ENCODE measurements at regions not wholly inside any gene's neighbourhood (a gene's known extent, or its start where the extent isn't known, plus 50 kb on each side); places are given as distances from the start of the nearest gene placed in this dataset.
"Not testable (repeated sequence)": the region's sequence is repeated elsewhere in the genome, so short reads cannot be mapped to it uniquely, and the experiment has no call there.

DNA sequence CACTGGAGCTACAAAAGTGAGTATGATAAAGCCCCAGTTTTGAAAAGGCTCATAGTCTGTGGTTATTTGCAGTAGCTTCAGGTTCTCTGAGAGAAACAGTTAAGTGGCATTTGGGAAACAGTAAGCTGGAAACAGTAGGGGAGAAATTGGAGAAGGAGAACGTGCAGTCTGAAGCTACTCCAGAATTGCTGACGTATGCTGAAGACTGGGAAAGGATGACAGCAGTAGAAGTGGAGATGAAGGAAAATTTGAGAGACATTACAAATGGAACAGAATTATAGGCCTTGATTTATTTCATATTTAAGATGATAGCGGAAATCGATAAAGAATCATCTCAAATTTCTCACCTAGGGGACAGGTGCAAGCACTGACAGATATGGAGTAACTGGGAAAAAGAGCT lies 248.8 kb downstream of the CAAP1 start:
- TF ChIP-seq ZNF8 (CRISPR knock-in tag; IDR thresholded peaks at IDR 0.05): no peak
- TF ChIP-seq ZFP3 (CRISPR knock-in tag; IDR thresholded peaks at IDR 0.05): no peak
- TF ChIP-seq ISL1 (CRISPR knock-in tag; IDR thresholded peaks at IDR 0.05): no peak
- TF ChIP-seq TCF4 (CRISPR knock-in tag; IDR thresholded peaks at IDR 0.05; ENCODE audit: borderline replicate concordance): no peak
- TF ChIP-seq ZC3H10 (CRISPR knock-in tag; IDR thresholded peaks at IDR 0.05): no peak
- no peak for TF ChIP-seq TOX (CRISPR knock-in tag; IDR thresholded peaks at IDR 0.05; ENCODE audit: borderline replicate concordance)
- TF ChIP-seq, protein P1, sequence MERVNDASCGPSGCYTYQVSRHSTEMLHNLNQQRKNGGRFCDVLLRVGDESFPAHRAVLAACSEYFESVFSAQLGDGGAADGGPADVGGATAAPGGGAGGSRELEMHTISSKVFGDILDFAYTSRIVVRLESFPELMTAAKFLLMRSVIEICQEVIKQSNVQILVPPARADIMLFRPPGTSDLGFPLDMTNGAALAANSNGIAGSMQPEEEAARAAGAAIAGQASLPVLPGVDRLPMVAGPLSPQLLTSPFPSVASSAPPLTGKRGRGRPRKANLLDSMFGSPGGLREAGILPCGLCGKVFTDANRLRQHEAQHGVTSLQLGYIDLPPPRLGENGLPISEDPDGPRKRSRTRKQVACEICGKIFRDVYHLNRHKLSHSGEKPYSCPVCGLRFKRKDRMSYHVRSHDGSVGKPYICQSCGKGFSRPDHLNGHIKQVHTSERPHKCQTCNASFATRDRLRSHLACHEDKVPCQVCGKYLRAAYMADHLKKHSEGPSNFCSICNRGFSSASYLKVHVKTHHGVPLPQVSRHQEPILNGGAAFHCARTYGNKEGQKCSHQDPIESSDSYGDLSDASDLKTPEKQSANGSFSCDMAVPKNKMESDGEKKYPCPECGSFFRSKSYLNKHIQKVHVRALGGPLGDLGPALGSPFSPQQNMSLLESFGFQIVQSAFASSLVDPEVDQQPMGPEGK (CRISPR knock-in tag; IDR thresholded peaks at IDR 0.05; ENCODE audit: borderline replicate concordance): no peak
- TF ChIP-seq OSR1 (CRISPR knock-in tag; IDR thresholded peaks at IDR 0.05): no peak
- no peak for TF ChIP-seq ZNF70 (CRISPR knock-in tag; IDR thresholded peaks at IDR 0.05)
- TF ChIP-seq SNAI2 (CRISPR knock-in tag; IDR thresholded peaks at IDR 0.05): no peak
- no peak for TF ChIP-seq ZFP30 (CRISPR knock-in tag; IDR thresholded peaks at IDR 0.05)
- TF ChIP-seq GLIS3 (CRISPR knock-in tag; IDR thresholded peaks at IDR 0.05): no peak
- TF ChIP-seq RARB (CRISPR knock-in tag; IDR thresholded peaks at IDR 0.05): no peak
- no peak for TF ChIP-seq ARNTL (CRISPR knock-in tag; IDR thresholded peaks at IDR 0.05; ENCODE audit: borderline replicate concordance, low read depth)
- TF ChIP-seq, protein P2, sequence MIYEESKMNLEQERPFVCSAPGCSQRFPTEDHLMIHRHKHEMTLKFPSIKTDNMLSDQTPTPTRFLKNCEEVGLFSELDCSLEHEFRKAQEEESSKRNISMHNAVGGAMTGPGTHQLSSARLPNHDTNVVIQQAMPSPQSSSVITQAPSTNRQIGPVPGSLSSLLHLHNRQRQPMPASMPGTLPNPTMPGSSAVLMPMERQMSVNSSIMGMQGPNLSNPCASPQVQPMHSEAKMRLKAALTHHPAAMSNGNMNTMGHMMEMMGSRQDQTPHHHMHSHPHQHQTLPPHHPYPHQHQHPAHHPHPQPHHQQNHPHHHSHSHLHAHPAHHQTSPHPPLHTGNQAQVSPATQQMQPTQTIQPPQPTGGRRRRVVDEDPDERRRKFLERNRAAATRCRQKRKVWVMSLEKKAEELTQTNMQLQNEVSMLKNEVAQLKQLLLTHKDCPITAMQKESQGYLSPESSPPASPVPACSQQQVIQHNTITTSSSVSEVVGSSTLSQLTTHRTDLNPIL (CRISPR knock-in tag; IDR thresholded peaks at IDR 0.05; ENCODE audit: low read depth): no peak
- no peak for ATAC-seq

DNA sequence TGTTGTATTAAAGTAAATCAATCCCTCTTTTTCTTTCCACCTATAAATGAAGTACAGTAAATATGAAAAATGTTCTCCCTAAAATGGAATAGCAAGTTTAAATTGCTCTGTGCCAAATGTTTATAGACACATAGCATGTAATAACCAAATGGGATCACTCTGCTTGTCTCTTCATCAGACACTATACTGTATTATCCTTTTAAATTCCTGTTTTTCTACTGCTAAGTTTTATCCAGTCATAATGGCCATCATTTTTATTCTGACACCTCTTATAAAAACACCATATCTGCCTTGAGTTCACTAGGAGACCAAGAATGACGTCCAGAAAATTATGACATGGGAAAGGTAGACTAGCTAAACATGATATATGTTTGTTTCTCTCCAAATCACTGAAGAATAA lies 252.8 kb downstream of the CAAP1 start:
- ATAC-seq: no peak
- TF ChIP-seq RARB (CRISPR knock-in tag; IDR thresholded peaks at IDR 0.05) (no peak), BACH2 (CRISPR knock-in tag; IDR thresholded peaks at IDR 0.05; ENCODE audit: borderline replicate concordance) (no peak), ZFP30 (CRISPR knock-in tag; IDR thresholded peaks at IDR 0.05) (no peak), CSDC2 (CRISPR knock-in tag; IDR thresholded peaks at IDR 0.05) (no peak), ZC3H10 (CRISPR knock-in tag; IDR thresholded peaks at IDR 0.05) (no peak), ESRRG (CRISPR knock-in tag; IDR thresholded peaks at IDR 0.05) (no peak)

DNA sequence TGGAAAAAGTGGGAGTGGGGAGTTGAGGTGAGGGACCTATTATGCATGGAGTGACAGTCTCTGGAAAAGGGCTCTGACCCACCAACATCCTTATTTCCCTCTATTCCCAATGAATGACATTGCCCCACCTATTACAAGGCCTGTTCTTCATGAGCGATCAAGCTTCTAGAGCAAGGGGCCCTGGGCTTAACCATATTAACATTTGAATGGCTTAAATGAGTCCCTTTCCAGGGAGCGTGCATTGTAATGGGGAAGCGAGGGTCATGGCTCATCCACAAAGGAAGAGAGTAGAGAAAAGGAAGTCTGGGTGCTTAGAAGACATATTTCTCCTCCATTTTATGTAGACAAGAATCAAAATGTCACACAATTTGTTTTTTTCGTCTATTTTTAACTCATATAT lies 255.5 kb downstream of the CAAP1 start:
- ATAC-seq: no peak
- TF ChIP-seq ZNF70 (CRISPR knock-in tag; IDR thresholded peaks at IDR 0.05): no peak

DNA sequence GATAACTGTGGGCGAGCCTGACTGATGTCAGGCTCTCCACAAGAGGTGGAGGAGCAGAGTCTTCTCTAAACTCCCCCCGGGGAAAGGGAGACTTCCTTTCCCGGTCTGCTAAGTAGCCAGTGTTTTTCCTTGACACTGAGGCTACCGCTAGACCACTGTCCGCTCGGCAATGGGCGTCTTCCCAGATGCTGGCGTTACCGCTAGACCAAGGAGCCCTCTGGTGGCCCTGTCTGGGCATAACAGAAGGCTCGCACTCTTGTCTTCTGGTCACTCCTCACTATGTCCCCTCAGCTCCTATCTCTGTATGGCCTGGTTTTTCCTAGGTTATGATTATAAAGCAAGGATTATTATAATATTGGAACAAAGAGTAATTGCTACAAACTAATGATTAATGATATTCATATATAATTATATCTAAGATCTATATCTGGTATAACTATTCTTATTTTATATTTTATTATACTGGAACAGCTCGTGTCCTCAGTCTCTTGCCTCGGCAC lies 278.7 kb downstream of the CAAP1 start:
- not testable (repeated sequence) for ATAC-seq

DNA sequence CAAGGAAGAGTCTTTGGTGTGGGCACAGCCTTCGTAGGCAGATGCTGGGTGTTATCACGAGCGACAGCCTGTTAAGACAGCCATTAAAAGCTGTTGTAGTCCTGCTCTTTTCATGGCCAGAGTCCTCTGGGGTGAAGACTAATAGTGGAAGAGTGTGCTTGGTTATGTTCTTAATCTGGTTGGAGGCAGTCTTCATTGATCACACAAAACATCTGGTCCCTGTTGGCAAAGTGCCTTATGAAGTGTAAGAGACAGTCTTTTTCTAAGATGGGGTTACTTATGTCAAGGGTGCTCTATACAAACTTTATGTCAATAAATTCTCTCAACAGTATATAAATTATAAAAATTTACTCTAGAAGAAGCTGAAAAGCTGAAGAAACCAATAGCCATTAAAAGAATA lies 280.4 kb downstream of the CAAP1 start:
- ATAC-seq: no peak
- TF ChIP-seq ISL1 (CRISPR knock-in tag; IDR thresholded peaks at IDR 0.05) (no peak), GLIS3 (CRISPR knock-in tag; IDR thresholded peaks at IDR 0.05) (no peak), ARNTL (CRISPR knock-in tag; IDR thresholded peaks at IDR 0.05; ENCODE audit: borderline replicate concordance, low read depth) (no peak), TCF4 (CRISPR knock-in tag; IDR thresholded peaks at IDR 0.05; ENCODE audit: borderline replicate concordance) (no peak), ZNF70 (CRISPR knock-in tag; IDR thresholded peaks at IDR 0.05) (no peak)
- TF ChIP-seq, protein P3, sequence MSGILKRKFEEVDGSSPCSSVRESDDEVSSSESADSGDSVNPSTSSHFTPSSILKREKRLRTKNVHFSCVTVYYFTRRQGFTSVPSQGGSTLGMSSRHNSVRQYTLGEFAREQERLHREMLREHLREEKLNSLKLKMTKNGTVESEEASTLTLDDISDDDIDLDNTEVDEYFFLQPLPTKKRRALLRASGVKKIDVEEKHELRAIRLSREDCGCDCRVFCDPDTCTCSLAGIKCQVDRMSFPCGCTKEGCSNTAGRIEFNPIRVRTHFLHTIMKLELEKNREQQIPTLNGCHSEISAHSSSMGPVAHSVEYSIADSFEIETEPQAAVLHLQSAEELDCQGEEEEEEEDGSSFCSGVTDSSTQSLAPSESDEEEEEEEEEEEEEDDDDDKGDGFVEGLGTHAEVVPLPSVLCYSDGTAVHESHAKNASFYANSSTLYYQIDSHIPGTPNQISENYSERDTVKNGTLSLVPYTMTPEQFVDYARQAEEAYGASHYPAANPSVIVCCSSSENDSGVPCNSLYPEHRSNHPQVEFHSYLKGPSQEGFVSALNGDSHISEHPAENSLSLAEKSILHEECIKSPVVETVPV (CRISPR knock-in tag; IDR thresholded peaks at IDR 0.05): no peak
- TF ChIP-seq, protein P4, sequence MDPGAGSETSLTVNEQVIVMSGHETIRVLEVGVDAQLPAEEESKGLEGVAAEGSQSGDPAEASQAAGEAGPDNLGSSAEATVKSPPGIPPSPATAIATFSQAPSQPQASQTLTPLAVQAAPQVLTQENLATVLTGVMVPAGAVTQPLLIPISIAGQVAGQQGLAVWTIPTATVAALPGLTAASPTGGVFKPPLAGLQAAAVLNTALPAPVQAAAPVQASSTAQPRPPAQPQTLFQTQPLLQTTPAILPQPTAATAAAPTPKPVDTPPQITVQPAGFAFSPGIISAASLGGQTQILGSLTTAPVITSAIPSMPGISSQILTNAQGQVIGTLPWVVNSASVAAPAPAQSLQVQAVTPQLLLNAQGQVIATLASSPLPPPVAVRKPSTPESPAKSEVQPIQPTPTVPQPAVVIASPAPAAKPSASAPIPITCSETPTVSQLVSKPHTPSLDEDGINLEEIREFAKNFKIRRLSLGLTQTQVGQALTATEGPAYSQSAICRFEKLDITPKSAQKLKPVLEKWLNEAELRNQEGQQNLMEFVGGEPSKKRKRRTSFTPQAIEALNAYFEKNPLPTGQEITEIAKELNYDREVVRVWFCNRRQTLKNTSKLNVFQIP (CRISPR knock-in tag; IDR thresholded peaks at IDR 0.05; ENCODE audit: borderline replicate concordance, low read depth): no peak

DNA sequence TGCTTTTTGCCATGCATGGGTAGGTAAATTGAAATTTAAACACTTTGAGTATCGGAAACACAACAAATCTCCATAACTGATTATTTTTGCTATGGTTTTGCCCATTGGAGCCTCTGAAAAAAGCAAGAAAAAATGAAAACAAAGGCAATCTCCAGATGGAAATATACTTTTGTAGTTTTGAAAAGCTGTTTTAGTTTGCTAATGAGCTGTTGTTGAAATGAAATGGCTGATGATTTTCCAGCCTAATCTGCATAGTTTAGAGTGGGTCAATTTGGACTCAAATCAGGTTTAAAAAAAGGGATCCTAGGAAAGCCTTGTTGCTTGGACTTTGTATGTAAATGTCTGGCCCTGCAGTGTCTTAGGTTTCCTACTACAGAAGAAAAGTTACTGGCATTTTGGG lies 285.8 kb downstream of the CAAP1 start:
- no peak for ATAC-seq
- no peak for TF ChIP-seq ARNTL (CRISPR knock-in tag; IDR thresholded peaks at IDR 0.05; ENCODE audit: borderline replicate concordance, low read depth)
- TF ChIP-seq SNAI2 (CRISPR knock-in tag; IDR thresholded peaks at IDR 0.05): no peak
- no peak for TF ChIP-seq GLIS3 (CRISPR knock-in tag; IDR thresholded peaks at IDR 0.05)
- TF ChIP-seq TCF4 (CRISPR knock-in tag; IDR thresholded peaks at IDR 0.05; ENCODE audit: borderline replicate concordance): no peak
- TF ChIP-seq, protein P5, sequence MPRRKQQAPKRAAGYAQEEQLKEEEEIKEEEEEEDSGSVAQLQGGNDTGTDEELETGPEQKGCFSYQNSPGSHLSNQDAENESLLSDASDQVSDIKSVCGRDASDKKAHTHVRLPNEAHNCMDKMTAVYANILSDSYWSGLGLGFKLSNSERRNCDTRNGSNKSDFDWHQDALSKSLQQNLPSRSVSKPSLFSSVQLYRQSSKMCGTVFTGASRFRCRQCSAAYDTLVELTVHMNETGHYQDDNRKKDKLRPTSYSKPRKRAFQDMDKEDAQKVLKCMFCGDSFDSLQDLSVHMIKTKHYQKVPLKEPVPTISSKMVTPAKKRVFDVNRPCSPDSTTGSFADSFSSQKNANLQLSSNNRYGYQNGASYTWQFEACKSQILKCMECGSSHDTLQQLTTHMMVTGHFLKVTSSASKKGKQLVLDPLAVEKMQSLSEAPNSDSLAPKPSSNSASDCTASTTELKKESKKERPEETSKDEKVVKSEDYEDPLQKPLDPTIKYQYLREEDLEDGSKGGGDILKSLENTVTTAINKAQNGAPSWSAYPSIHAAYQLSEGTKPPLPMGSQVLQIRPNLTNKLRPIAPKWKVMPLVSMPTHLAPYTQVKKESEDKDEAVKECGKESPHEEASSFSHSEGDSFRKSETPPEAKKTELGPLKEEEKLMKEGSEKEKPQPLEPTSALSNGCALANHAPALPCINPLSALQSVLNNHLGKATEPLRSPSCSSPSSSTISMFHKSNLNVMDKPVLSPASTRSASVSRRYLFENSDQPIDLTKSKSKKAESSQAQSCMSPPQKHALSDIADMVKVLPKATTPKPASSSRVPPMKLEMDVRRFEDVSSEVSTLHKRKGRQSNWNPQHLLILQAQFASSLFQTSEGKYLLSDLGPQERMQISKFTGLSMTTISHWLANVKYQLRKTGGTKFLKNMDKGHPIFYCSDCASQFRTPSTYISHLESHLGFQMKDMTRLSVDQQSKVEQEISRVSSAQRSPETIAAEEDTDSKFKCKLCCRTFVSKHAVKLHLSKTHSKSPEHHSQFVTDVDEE (CRISPR knock-in tag; IDR thresholded peaks at IDR 0.05): no peak
- TF ChIP-seq, protein P1 (CRISPR knock-in tag; IDR thresholded peaks at IDR 0.05; ENCODE audit: borderline replicate concordance): no peak
- TF ChIP-seq ZC3H10 (CRISPR knock-in tag; IDR thresholded peaks at IDR 0.05): no peak
- no peak for TF ChIP-seq ZFP3 (CRISPR knock-in tag; IDR thresholded peaks at IDR 0.05)

Data from SK-N-SH treated with all-trans-retinoic acid at 6 μM for 48 hours (cell line).